NCI-H774 (cell line): ENCODE measurements at regions not wholly inside any gene's neighbourhood (a gene's known extent, or its start where the extent isn't known, plus 50 kb on each side); places are given as distances from the start of the nearest gene placed in this dataset.

Experiments used
- DNase-seq: peaks from one replicate; lab custom pipeline; 2025; lab: John Stamatoyannopoulos, UW

DNA sequence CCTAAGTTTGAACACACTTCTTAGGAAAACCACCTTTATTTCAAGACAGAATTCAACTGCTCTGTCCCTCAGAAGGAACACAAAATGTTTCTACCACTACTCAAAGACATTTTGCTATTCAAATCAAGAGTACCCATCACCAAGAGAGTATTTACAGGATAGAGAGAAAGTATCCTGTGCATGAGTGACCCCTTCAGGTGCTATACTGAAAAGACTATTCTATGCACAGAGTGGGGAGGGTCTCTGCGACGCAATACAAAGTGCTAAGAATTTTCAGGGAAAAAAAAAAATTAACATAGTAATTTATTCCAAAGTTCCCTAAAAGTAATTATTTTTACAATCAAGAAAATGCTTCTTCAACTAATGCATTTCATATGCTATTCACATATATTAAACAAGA lies 346.4 kb upstream of the FAM241A start:
- DNase-seq, result no peak

GRCh38 chr4:111800551-111800950 lies 344.7 kb upstream of the FAM241A start:
- no peak for DNase-seq

DNA sequence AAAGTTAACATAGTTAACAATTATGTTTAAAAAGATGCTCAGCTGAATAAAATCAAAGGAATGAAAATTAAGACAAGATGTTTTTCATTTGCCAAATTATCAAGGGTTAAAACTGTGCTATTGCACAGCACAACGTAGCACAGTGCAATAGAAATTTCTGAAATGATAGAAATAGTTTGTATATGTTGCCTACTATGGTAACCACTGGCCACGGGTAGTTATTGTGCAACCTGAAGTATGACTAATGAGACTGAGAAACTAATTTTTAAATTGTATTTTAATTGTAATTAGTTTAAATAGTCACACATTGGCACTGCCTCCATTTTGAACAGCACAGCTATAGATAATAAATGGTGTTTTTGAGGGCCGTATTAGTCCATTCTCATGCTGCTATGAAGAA lies 343.1 kb upstream of the FAM241A start:
- no peak for DNase-seq

- no peak for DNase-seq
Measured at GRCh38 chr4:111806331-111806730, 338.9 kb upstream of the FAM241A start.

GRCh38 chr4:111807576-111807975 lies 337.7 kb upstream of the FAM241A start:
- DNase-seq, result no peak

GRCh38 chr4:111808174-111808573 lies 337.1 kb upstream of the FAM241A start:
- no peak for DNase-seq

DNA sequence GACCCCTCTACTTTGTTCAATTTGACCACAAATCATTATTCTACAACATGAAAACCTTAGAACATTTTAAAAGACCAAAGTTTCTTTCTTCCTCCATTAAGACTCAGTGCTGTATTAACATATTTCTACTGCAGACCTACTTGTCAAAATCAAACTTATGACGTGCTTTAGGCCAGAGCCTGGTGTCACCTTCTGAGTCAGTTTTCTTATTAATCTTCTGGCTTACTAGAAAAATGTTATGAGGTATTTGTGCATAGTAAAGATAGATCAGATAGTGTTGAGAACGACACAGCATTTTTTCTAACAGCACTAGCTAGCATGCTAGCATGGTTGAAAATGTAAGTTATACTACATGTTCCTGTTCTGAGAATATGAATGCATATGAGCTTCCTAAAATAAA lies 333.6 kb upstream of the FAM241A start:
- DNase-seq, result no peak

- no peak for DNase-seq
Measured at GRCh38 chr4:111812114-111812513, 333.1 kb upstream of the FAM241A start.

GRCh38 chr4:111812760-111813159 lies 332.5 kb upstream of the FAM241A start:
- DNase-seq, result no peak

DNA sequence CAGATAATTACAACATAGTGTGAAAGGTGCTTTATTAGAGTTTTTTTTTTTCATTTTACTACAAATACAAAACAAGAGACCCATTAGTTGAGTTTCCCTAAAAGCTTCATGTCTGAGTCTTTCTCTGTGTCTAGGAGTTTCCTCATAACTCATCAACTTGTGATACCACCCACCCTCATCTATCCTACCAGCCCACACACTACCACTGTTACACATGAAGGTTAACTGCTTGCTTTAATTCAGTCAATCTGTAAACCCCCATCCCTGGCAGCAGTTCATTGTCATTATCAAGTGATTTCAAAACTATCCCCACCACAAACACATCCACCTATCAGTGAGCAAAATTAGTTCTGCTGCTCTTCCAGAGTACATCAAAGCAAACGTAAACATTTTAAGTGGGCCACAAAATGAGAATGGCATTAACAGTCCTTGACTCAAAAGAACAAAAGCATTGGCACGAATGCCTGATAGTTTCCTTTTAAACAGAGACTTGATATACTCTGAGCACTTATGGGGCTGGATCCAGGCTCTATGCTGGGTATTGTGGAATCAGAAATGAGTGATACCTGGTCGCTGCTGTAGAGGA lies 331.6 kb upstream of the FAM241A start:
- DNase-seq, result no peak

- DNase-seq, result no peak
Measured at GRCh38 chr4:111814961-111815360, 330.3 kb upstream of the FAM241A start.

GRCh38 chr4:111821342-111821741 lies 323.9 kb upstream of the FAM241A start:
- DNase-seq, result no peak

DNA sequence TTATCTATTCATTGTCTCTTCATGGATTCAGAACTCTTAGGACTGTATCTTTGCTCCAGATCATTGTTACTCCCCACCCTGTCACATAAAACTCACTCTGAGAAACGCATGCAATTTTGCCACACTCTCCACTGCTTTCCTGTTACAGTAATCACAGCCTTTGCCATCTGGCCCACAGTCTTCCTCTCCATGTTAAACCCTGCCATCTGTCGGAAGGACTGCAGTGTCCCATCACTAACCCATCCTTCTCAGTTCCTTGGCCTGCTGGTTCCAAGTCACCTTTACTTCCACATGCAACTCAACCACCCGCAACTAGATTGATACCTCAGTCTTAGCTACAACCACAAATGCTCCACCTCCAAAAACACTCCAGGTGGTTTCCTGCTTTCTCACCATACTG lies 308.7 kb upstream of the FAM241A start:
- DNase-seq, result no peak

- no peak for DNase-seq
Measured at GRCh38 chr4:111837761-111838160, 307.5 kb upstream of the FAM241A start.

DNA sequence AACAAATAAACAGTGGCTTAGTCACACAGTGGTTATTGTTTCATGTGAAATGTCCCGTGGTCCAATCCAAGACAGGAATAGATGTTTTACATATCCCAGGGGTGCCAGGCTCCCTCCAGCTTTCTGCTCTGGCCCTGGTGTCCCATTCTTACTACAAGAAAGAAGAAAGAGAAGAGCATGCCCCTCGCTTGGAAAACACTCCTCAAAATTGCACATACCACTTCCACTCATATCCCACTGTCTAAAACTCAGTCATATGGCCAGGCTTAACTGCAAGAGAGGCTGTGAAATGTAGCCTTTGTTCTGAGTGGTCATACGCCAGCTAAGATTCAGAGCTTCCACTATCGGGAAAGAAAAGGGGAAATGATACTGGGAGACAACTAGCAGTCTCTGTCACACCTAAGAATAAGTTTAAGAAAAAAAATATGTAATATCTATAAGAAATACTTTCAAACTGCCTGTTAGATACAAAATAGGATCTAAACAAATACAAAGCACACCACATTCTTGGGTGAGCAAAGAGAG lies 306.8 kb upstream of the FAM241A start:
- no peak for DNase-seq

GRCh38 chr4:111839141-111839540 lies 306.1 kb upstream of the FAM241A start:
- no peak for DNase-seq

DNA sequence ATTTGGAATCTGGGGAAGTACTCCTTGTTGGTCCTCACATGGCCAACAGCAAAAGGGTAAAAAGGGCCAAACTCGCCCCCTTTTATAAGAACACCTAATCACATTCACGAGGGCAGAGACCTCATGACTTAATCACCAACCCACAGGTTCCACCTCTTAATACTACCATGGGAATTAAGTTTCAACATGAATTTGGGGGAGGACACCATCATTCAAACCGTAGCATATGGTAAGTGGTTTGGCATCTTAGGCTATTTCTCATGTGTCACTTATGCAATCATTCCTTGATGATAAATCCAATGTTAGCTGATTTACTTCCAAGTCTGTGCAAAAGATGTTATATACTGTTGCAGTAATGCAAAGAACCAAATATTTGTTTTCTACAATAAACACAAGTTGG lies 302.9 kb upstream of the FAM241A start:
- no peak for DNase-seq

GRCh38 chr4:111847296-111848008 lies 297.8 kb upstream of the FAM241A start:
- DNase-seq, result no peak

DNA sequence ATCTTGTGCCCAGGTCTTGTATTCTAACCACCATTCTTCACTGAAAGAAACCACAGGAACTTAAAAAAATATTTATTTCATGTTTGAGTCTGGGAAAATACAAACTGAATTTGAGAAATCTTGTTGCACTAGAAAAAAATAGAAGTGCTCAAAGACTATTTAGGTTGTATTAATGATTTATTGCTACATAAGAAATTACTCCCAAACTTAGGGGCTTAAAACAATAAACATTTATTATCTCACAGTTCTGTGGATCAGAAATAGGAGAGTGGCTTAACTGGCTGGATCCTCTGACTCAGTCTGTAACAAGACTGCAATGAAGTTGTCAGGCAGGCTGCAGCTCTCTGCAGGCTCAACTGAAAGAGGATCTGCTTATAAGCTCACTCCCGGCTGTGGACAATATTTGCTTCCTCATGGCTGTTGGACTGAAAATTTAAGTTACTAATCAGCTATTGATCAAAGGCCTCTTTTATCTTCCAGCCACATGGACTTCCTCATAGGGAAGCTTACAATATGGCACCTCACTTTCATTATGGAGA lies 295.4 kb upstream of the FAM241A start:
- DNase-seq, result no peak

DNA sequence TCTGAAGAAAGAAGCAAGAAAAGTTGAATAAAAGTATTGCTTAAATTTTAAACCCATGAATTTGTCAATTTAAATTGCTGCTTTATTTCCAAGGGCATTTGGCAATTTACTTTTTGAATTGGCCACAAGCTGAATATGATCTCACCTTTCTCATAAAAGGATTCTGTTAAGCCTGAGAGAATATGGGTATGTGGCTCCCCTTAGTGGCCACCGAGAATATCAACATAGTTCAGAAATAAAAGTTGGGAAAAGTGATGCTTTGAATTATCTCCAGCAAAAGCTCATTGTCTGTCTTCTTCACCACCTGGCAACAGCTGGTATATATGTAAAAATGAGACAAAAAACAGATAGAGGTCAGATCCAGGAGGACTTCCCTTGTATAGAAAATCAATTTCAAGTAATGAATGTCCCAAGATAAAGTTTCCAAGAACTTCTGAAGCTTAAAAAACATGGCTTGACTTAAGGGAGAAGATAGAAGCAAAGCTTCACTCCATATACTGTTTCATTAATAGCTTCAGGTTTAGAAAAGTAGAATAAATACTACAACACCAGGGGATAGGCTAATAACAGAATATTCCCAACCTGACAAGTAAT lies 290.7 kb upstream of the FAM241A start:
- DNase-seq, result no peak

DNA sequence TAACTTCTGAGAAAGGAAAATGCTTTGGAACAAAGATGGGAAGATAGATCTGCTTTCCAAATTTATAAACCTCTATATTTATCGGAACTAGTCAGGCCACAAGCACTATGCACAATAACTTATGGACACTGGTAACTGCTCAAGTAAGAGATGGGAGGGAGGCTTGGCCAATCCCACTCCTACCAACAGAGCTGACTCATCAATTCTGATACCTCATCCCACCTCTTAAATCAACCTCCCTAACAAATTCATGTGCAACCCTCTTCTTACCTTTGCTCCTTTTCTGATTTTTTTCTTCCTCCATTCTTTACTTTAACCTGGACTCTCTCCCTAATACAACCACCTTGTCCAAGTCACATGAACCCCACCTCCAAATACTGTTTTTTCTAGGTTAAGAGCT lies 289.9 kb upstream of the FAM241A start:
- no peak for DNase-seq

- DNase-seq, result no peak
Measured at GRCh38 chr4:111864066-111864465, 281.2 kb upstream of the FAM241A start.

DNA sequence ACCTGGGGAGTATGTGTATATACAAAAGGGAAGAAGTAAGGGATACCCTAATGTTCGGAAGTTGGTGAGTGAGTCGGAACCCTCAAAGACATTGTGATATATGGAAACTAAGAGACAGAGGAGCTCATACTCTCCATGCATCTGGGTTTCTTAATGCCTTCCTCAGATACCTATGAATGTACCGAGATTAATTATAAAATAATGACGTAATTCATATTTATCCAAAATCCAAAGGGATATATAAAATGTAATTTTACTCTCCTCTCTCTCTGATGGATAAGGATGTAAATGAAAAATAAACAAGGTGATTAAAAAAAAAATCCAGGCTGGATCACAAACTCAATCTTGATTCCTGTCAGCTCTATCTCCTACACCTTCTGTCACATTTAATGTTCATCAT lies 275.9 kb upstream of the FAM241A start:
- DNase-seq, result no peak
